Hepatocyte (in vitro differentiated cells): ENCODE measurements at regions not wholly inside any gene's neighbourhood (a gene's known extent, or its start where the extent isn't known, plus 50 kb on each side); places are given as distances from the start of the nearest gene placed in this dataset.
A peak's percentile ranks its signal among the peaks of the same experiment; 100 is the strongest.

Source experiments
- DNase-seq: peaks from one replicate; pipeline ENCODE4 v3.0.0-alpha.2; 2016; ENCODE audit warnings: low spot score
- H2AFZ ChIP-seq: fragments of 200-600 bp; sonication (generic); 2 replicates; pipeline ENCODE4 v1.6.0; 2016; ENCODE audit warnings: antibody characterized with exemption, mild to moderate bottlenecking
- H3K27ac ChIP-seq: fragments of 200-600 bp; sonication (generic); 2 replicates; pipeline ENCODE4 v1.5.1; 2016; ENCODE audit warnings: mild to moderate bottlenecking
- H3K27me3 ChIP-seq: fragments of 200-600 bp; sonication (generic); 2 replicates; pipeline ENCODE4 v1.6.1; 2016
- H3K36me3 ChIP-seq: fragments of 200-600 bp; sonication (generic); replicated peaks from 2 replicates; pipeline ENCODE4 v1.5.1; 2016; ENCODE audit warnings: low read depth; ENCODE audit not compliant: insufficient read depth
- H3K4me1 ChIP-seq: fragments of 200-600 bp; sonication (generic); 2 replicates; pipeline ENCODE4 v1.5.1; 2016; ENCODE audit warnings: mild to moderate bottlenecking, moderate library complexity; ENCODE audit not compliant: insufficient read depth
- H3K4me2 ChIP-seq: fragments of 200-600 bp; sonication (generic); 2 replicates; pipeline ENCODE4 v1.6.0; 2016
- H3K4me3 ChIP-seq: fragments of 200-600 bp; sonication (generic); 2 replicates; pipeline ENCODE4 v1.5.1; 2016; ENCODE audit warnings: mild to moderate bottlenecking
- H3K79me2 ChIP-seq: fragments of 200-600 bp; sonication (generic); 2 replicates; pipeline ENCODE4 v1.6.0; 2017; ENCODE audit warnings: mild to moderate bottlenecking
- H3K9me2 ChIP-seq: fragments of 200-600 bp; sonication (generic); replicated peaks from 2 replicates; pipeline ENCODE4 v1.6.0; 2017; ENCODE audit warnings: mild to moderate bottlenecking; ENCODE audit not compliant: insufficient read depth
- H3K9me3 ChIP-seq: fragments of 200-600 bp; sonication (generic); 2 replicates; pipeline ENCODE4 v1.5.1; 2016; ENCODE audit warnings: low read depth, mild to moderate bottlenecking
- H4K20me1 ChIP-seq: fragments of 200-600 bp; sonication (generic); 2 replicates; pipeline ENCODE4 v1.6.0; 2016; ENCODE audit warnings: mild to moderate bottlenecking; ENCODE audit not compliant: insufficient read depth, poor library complexity, severe bottlenecking
- EZH2 ChIP-seq: fragments of 200-600 bp; sonication (generic); IDR thresholded peaks from 2 replicates; pipeline ENCODE4 v1.6.1; 2016; ENCODE audit warnings: antibody characterized with exemption, mild to moderate bottlenecking, borderline replicate concordance
- EZH2phosphoT487 ChIP-seq: fragments of 200-600 bp; sonication (generic); IDR thresholded peaks from one replicate; pipeline ENCODE4 v1.6.1; 2018; ENCODE audit warnings: antibody characterized with exemption, mild to moderate bottlenecking, low read depth, moderate library complexity; ENCODE audit not compliant: unreplicated experiment, severe bottlenecking
- WGBS: methylation state at CpG from one replicate; pipeline ENCODE4 v1.1.6; 2016; ENCODE audit warnings: low lambda C conversion rate; ENCODE audit errors: missing lambda C conversion rate; 5-methylcytosine and 5-hydroxymethylcytosine counted together
- TF ChIP-seq, protein P1 (sequence below): fragments of 200-600 bp; sonication (generic); IDR thresholded peaks from 2 replicates; pipeline ENCODE4 v1.5.1; 2016; ENCODE audit warnings: antibody characterized with exemption, mild to moderate bottlenecking; ENCODE audit not compliant: poor library complexity

- 80% methylated on average over 8 of the region's 8 CpGs for WGBS
Measured at GRCh38 chr5:53200306-53200705, 90.7 kb upstream of the MOCS2 start.

DNA sequence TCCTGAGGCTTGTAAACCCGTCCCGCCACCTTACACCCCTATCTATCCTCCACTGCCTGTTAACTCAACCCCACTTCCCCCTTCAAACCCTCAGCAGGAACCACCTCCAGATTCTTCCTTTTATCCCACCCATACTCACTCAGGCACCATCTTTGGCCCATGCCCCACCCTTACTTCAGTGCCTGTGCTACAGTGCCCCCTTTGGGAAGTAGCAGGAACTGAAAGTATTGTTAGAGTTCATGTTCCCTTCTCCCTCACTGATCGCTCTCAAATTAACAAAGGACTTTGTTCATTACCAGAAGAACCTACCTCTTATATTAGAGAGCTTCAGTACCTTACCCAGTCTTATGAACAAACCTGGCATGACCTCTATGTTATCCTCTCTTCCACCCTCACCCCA lies 92.2 kb upstream of the MOCS2 start:
- no peak overlapping the region for H3K4me2 ChIP-seq
- no peaks in the 10 kb centered on the region for H3K4me1 ChIP-seq
- H3K36me3 ChIP-seq, result no peaks in the 10 kb centered on the region
- H3K9me2 ChIP-seq, result no peaks in the 10 kb centered on the region
- no peak overlapping the region for H3K4me3 ChIP-seq
- H3K79me2 ChIP-seq, result no peaks in the 10 kb centered on the region
- H3K27ac ChIP-seq, result no peak overlapping the region
- no peak overlapping the region for H2AFZ ChIP-seq
- H3K9me3 ChIP-seq, result no peaks in the 10 kb centered on the region
- no peaks in the 10 kb centered on the region for H4K20me1 ChIP-seq
- TF ChIP-seq, protein P1, sequence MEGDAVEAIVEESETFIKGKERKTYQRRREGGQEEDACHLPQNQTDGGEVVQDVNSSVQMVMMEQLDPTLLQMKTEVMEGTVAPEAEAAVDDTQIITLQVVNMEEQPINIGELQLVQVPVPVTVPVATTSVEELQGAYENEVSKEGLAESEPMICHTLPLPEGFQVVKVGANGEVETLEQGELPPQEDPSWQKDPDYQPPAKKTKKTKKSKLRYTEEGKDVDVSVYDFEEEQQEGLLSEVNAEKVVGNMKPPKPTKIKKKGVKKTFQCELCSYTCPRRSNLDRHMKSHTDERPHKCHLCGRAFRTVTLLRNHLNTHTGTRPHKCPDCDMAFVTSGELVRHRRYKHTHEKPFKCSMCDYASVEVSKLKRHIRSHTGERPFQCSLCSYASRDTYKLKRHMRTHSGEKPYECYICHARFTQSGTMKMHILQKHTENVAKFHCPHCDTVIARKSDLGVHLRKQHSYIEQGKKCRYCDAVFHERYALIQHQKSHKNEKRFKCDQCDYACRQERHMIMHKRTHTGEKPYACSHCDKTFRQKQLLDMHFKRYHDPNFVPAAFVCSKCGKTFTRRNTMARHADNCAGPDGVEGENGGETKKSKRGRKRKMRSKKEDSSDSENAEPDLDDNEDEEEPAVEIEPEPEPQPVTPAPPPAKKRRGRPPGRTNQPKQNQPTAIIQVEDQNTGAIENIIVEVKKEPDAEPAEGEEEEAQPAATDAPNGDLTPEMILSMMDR, result peak; percentile 10
- TF ChIP-seq EZH2phosphoT487 (no peak), EZH2 (no peak)
- WGBS, result 97% methylated on average over 3 of the region's 3 CpGs
- H3K27me3 ChIP-seq, result no peaks in the 10 kb centered on the region
- DNase-seq, result no peak

More at GRCh38 chr5:53200306-53200705, 90.7 kb upstream of the MOCS2 start:
- TF ChIP-seq EZH2 (no peak), EZH2phosphoT487 (no peak)
- TF ChIP-seq, protein P1, result no peak
- Histone ChIP-seq H3K4me3 (no peak overlapping the region), H3K9me2 (no peaks in the 10 kb centered on the region), H3K9me3 (no peaks in the 10 kb centered on the region), H3K79me2 (no peaks in the 10 kb centered on the region), H3K27ac (no peak overlapping the region), H3K4me1 (no peaks in the 10 kb centered on the region), H3K36me3 (no peaks in the 10 kb centered on the region), H3K27me3 (no peaks in the 10 kb centered on the region), H2AFZ (no peak overlapping the region), H4K20me1 (no peaks in the 10 kb centered on the region), H3K4me2 (no peak overlapping the region)
- no peak for DNase-seq

GRCh38 chr5:53206562-53206961 lies 97.0 kb upstream of the MOCS2 start:
- Histone ChIP-seq H3K9me2 (no peaks in the 10 kb centered on the region), H3K79me2 (no peaks in the 10 kb centered on the region), H3K4me2 (no peak overlapping the region), H3K27ac (no peak overlapping the region), H3K36me3 (no peaks in the 10 kb centered on the region), H2AFZ (no peak overlapping the region), H3K4me1 (no peaks in the 10 kb centered on the region), H3K4me3 (no peak overlapping the region), H3K9me3 (no peaks in the 10 kb centered on the region), H4K20me1 (no peaks in the 10 kb centered on the region), H3K27me3 (no peaks in the 10 kb centered on the region)
- DNase-seq, result no peak
- TF ChIP-seq EZH2phosphoT487 (no peak), EZH2 (no peak)
- TF ChIP-seq, protein P1, result no peak
- WGBS, result 95% methylated on average over 9 of the region's 9 CpGs

DNA sequence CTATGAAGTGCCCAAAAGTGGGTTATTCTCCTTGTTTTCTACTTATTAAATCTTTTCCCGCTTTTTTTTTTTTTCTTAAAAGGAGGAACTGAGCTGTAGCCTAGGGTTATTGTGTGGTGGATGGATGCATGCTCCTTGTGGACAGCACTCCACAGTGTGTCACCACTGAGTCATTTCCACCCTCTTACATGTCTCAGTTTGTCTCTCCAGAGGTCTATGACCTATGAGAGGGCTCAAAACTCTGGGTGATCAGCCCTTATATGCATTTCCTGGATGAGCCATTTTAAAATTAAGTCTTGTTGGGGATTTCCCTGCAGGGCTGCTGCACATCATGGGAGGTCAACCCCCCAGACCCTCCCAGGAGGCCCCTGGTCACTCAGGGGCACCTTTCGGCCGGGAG lies 102.2 kb upstream of the MOCS2 start:
- H3K9me3 ChIP-seq, result no peaks in the 10 kb centered on the region

More for the DNA sequence above, 102.2 kb upstream of the MOCS2 start:
- Histone ChIP-seq H3K36me3 (no peaks in the 10 kb centered on the region), H3K9me2 (no peaks in the 10 kb centered on the region), H4K20me1 (no peaks in the 10 kb centered on the region), H3K4me1 (no peaks in the 10 kb centered on the region), H3K27me3 (no peaks in the 10 kb centered on the region), H2AFZ (no peak overlapping the region), H3K79me2 (no peaks in the 10 kb centered on the region), H3K27ac (no peak overlapping the region), H3K4me2 (no peak overlapping the region), H3K4me3 (no peak overlapping the region)
- WGBS, result 96% methylated on average over 3 of the region's 3 CpGs
- TF ChIP-seq EZH2phosphoT487, result no peak
- TF ChIP-seq, protein P1, result no peak
- no peak for DNase-seq
